ENCODE measurements at regions not wholly inside any gene's neighbourhood (a gene's known extent, or its start where the extent isn't known, plus 50 kb on each side); places are given as distances from the start of the nearest gene placed in this dataset.

DNA sequence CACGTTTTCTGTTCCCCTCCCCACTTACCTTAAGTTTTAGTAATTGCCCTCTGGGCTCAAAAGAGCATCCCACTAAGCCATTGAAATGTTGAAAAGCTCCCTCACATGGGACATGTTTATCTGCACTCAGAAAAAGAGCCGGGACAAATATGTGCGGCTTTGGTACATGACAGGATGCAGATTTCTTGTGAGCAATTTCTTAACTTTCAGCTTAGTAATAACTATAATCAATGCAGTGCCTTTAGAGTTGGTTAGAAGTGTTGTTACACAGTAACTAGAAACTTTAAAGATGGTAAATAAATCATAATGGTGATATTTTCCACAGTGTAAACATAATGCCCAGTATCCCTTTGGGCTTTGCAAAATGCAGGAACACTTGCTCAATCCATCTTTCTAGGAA is 89.2 kb downstream of the ZNF365 start:
- TF ChIP-seq, protein P1, sequence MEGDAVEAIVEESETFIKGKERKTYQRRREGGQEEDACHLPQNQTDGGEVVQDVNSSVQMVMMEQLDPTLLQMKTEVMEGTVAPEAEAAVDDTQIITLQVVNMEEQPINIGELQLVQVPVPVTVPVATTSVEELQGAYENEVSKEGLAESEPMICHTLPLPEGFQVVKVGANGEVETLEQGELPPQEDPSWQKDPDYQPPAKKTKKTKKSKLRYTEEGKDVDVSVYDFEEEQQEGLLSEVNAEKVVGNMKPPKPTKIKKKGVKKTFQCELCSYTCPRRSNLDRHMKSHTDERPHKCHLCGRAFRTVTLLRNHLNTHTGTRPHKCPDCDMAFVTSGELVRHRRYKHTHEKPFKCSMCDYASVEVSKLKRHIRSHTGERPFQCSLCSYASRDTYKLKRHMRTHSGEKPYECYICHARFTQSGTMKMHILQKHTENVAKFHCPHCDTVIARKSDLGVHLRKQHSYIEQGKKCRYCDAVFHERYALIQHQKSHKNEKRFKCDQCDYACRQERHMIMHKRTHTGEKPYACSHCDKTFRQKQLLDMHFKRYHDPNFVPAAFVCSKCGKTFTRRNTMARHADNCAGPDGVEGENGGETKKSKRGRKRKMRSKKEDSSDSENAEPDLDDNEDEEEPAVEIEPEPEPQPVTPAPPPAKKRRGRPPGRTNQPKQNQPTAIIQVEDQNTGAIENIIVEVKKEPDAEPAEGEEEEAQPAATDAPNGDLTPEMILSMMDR (IDR thresholded peaks at IDR 0.05; ENCODE audit: low read depth, low read length) = no peak
- Histone ChIP-seq H3K9me3 (ENCODE audit: low read depth) (no peaks in the 10 kb centered on the region), H3K36me3 (no peaks in the 10 kb centered on the region), H3K4me3 (no peak overlapping the region), H3K27me3 (no peaks in the 10 kb centered on the region), H3K27ac (no peak overlapping the region), H3K4me1 (ENCODE audit: low read depth) (no peaks in the 10 kb centered on the region)
- no peak for DNase-seq (ENCODE audit: low read depth in 1 of 2, low spot score in 1 of 2)

DNA sequence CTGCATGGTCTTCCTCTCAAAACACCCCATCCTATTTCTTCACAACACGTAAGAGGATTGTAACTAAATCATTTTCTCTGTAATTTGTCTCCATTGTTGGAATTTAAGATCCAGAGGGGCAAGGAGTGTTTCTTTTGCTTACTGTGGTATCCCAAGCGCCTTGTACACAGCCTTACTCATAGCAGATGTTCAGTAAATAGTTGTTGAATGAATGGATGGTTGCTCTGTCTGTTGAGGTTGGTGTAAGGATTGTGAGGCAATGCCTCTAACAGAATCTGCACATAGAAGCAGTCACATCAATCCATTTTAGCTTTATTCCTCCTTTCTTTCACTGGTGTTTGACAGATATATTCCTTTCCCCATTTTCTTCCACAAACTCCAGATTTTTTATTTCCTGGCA is 90.1 kb downstream of the ZNF365 start:
- no peak overlapping the region for H3K27ac ChIP-seq
- no peaks in the 10 kb centered on the region for H3K27me3 ChIP-seq
- DNase-seq (ENCODE audit: low read depth in 1 of 2, low spot score in 1 of 2) = no peak
- H3K36me3 ChIP-seq = no peaks in the 10 kb centered on the region
- H3K4me1 ChIP-seq (ENCODE audit: low read depth) = no peaks in the 10 kb centered on the region
- H3K9me3 ChIP-seq (ENCODE audit: low read depth) = no peaks in the 10 kb centered on the region
- no peak overlapping the region for H3K4me3 ChIP-seq
- TF ChIP-seq, protein P1 (IDR thresholded peaks at IDR 0.05; ENCODE audit: low read depth, low read length) = no peak

DNA sequence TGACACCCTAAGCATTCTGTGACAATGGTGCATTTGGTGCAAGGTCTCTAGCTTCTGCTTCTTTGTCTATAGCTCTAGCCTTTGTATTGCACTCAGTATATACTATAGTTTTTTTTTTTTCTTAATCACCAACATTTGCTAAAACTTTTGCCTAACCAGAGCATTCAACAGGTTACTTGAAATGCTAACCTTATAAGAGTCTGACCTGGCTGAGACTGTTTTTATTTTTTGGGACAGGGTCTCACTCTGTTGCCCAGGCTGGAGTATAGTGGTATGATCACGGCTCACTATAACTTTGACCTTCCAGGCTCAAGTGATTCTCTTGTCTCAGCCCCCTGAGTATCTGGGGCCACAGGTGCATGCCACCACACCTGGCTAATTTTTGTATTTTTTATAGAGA is 92.4 kb downstream of the ZNF365 start:
- Histone ChIP-seq H3K36me3 (no peaks in the 10 kb centered on the region), H3K27me3 (no peaks in the 10 kb centered on the region), H3K4me3 (no peak overlapping the region), H3K27ac (no peak overlapping the region), H3K4me1 (ENCODE audit: low read depth) (no peaks in the 10 kb centered on the region), H3K9me3 (ENCODE audit: low read depth) (no peaks in the 10 kb centered on the region)
- no peak for DNase-seq (ENCODE audit: low read depth in 1 of 2, low spot score in 1 of 2)
- TF ChIP-seq, protein P1 (IDR thresholded peaks at IDR 0.05; ENCODE audit: low read depth, low read length) = no peak

DNA sequence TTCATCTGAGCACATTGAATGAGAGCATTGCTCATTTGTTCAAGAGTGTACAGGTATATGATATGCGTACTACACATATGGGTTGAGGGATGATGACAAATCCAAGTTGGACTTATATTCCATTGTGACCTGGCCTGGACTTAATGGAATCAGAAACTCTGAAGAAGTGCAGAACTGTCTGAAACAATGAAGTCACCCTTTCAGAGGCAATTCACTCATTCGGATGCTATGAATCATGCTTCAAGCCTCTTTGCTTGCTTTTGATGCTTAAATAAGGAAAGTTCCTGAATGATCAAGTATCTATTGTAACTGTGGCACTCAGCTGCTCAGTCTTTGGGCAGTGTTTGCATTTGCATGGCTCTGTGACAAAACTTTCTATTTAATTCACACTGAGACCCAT is 93.4 kb downstream of the ZNF365 start:
- DNase-seq (ENCODE audit: low read depth in 1 of 2, low spot score in 1 of 2) = no peak
- Histone ChIP-seq H3K36me3 (no peaks in the 10 kb centered on the region), H3K4me3 (no peak overlapping the region), H3K27ac (no peak overlapping the region), H3K4me1 (ENCODE audit: low read depth) (peaks cover 3% of the 10 kb centered on the region), H3K9me3 (ENCODE audit: low read depth) (no peaks in the 10 kb centered on the region), H3K27me3 (no peaks in the 10 kb centered on the region)
- TF ChIP-seq, protein P1 (IDR thresholded peaks at IDR 0.05; ENCODE audit: low read depth, low read length) = no peak

DNA sequence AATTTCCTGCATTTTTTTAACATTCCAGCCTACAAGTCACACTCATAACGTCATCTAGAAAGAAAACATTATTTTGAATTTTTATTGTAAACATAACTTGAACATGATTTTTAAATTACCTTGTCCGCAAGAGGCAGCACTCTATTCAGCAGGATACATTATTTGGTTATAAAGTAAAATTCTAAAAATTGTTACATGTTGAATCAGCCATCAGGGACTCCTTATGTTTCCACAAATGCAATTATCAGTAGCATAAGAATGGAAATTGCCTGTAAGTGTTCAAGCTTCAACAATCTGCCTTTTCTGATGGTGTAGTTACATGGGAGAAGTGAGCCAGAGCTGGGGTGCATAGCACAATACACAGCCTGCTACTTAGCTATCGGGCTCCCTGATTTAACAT is 97.5 kb downstream of the ZNF365 start:
- no peaks in the 10 kb centered on the region for H3K27me3 ChIP-seq
- H3K9me3 ChIP-seq (ENCODE audit: low read depth) = no peaks in the 10 kb centered on the region
- DNase-seq (ENCODE audit: low read depth in 1 of 2, low spot score in 1 of 2) = no peak
- H3K4me1 ChIP-seq (ENCODE audit: low read depth) = peaks cover 3% of the 10 kb centered on the region
- H3K36me3 ChIP-seq = no peaks in the 10 kb centered on the region
- TF ChIP-seq, protein P1 (IDR thresholded peaks at IDR 0.05; ENCODE audit: low read depth, low read length) = no peak
- H3K27ac ChIP-seq = no peak overlapping the region
- H3K4me3 ChIP-seq = no peak overlapping the region

DNA sequence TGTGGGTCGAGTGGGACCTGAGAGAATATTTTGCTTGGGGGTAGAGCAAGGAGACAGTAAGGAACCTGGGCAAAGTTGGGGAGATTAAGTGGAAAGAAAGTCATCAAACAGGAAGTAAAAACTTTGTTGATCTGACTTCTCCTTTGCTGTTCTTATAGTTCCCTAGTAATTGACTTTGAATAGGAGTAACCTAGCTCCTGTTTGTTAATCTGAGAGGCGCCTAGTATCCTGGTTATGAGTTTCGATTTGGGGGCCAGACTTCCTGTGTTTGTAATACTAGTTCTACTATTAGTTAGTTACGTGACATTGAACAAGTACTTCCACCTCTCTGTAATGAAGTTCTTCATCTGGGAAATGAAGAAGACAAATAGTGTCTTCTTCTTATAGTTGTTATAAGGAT is 99.1 kb downstream of the ZNF365 start:
- Histone ChIP-seq H3K4me3 (no peak overlapping the region), H3K9me3 (ENCODE audit: low read depth) (no peaks in the 10 kb centered on the region), H3K4me1 (ENCODE audit: low read depth) (peaks cover 3% of the 10 kb centered on the region), H3K27ac (no peak overlapping the region), H3K36me3 (no peaks in the 10 kb centered on the region), H3K27me3 (no peaks in the 10 kb centered on the region)
- DNase-seq (ENCODE audit: low read depth in 1 of 2, low spot score in 1 of 2) = no peak
- TF ChIP-seq, protein P1 (IDR thresholded peaks at IDR 0.05; ENCODE audit: low read depth, low read length) = no peak
